ENCODE measurements at regions not wholly inside any gene's neighbourhood (a gene's known extent, or its start where the extent isn't known, plus 50 kb on each side); places are given as distances from the start of the nearest gene placed in this dataset.

DNA sequence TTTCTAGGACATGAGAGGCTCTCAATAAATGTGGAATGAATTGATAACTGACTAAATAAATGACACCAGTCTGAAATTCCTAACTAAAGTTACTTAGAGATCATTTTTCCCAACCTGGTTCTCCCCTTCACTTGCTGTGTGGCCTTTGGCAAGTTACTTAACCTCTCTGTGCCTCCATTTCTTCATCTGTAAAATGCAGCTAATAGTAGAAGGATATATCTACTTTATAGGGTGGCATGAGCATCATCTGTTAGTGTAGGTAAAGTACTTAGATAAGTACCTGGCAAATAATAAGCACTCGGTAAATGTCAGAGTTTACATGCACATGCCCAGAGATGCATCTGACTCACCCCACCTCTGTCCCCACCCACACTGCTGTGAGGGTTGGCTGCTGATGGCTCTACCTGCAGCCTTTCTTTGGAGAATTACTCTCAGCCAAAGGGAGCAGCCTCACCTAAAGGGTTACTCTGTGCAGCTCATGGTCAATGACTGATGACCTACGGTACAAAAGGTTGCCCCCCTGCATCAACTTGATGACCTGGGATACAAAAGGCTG, 139.3 kb downstream of the CHIC2 start:
- Histone ChIP-seq H3K4me1 (ENCODE audit: insufficient read depth) (no peaks in the 10 kb centered on the region), H2AFZ (no peak overlapping the region), H4K20me1 (ENCODE audit: insufficient read depth, poor library complexity, severe bottlenecking) (no peaks in the 10 kb centered on the region), H3K9me2 (replicated peaks; ENCODE audit: insufficient read depth) (no peaks in the 10 kb centered on the region), H3K9me3 (ENCODE audit: low read depth) (no peaks in the 10 kb centered on the region), H3K36me3 (replicated peaks; ENCODE audit: insufficient read depth, low read depth) (no peaks in the 10 kb centered on the region), H3K27ac (no peak overlapping the region), H3K4me2 (no peak overlapping the region), H3K4me3 (no peak overlapping the region), H3K79me2 (no peaks in the 10 kb centered on the region), H3K27me3 (no peaks in the 10 kb centered on the region)
- DNase-seq (ENCODE audit: low spot score) = no peak
- TF ChIP-seq CTCF (IDR thresholded peaks at IDR 0.05; ENCODE audit: poor library complexity) (no peak), EZH2phosphoT487 (IDR thresholded peaks at IDR 0.05; ENCODE audit: low read depth, severe bottlenecking, unreplicated experiment) (no peak), EZH2 (IDR thresholded peaks at IDR 0.05; ENCODE audit: borderline replicate concordance) (no peak)
- WGBS (ENCODE audit: low lambda C conversion rate, missing lambda C conversion rate) = 89% methylated on average over 2 of the region's 2 CpGs

- H3K4me3 ChIP-seq = no peak overlapping the region
- no peaks in the 10 kb centered on the region for H3K36me3 ChIP-seq (replicated peaks; ENCODE audit: insufficient read depth, low read depth)
- no peaks in the 10 kb centered on the region for H3K79me2 ChIP-seq
- H2AFZ ChIP-seq = no peak overlapping the region
- WGBS (ENCODE audit: low lambda C conversion rate, missing lambda C conversion rate) = 63% methylated on average over 7 of the region's 7 CpGs
- H3K4me1 ChIP-seq (ENCODE audit: insufficient read depth) = no peaks in the 10 kb centered on the region
- DNase-seq (ENCODE audit: low spot score) = no peak
- TF ChIP-seq EZH2phosphoT487 (IDR thresholded peaks at IDR 0.05; ENCODE audit: low read depth, severe bottlenecking, unreplicated experiment) = no peak
- TF ChIP-seq EZH2 (IDR thresholded peaks at IDR 0.05; ENCODE audit: borderline replicate concordance) = no peak
- TF ChIP-seq CTCF (IDR thresholded peaks at IDR 0.05; ENCODE audit: poor library complexity) = no peak
- no peak overlapping the region for H3K4me2 ChIP-seq
- H4K20me1 ChIP-seq (ENCODE audit: insufficient read depth, poor library complexity, severe bottlenecking) = no peaks in the 10 kb centered on the region
- H3K27me3 ChIP-seq = no peaks in the 10 kb centered on the region
- no peaks in the 10 kb centered on the region for H3K9me2 ChIP-seq (replicated peaks; ENCODE audit: insufficient read depth)
- no peaks in the 10 kb centered on the region for H3K9me3 ChIP-seq (ENCODE audit: low read depth)
- no peak overlapping the region for H3K27ac ChIP-seq
Measured at GRCh38 chr4:53924333-53925049, 139.9 kb downstream of the CHIC2 start.

- no peak for DNase-seq (ENCODE audit: low spot score)
- Histone ChIP-seq H3K4me2 (no peak overlapping the region), H3K79me2 (no peaks in the 10 kb centered on the region), H2AFZ (no peak overlapping the region), H3K9me3 (ENCODE audit: low read depth) (no peaks in the 10 kb centered on the region), H3K27me3 (no peaks in the 10 kb centered on the region), H3K27ac (no peak overlapping the region), H3K36me3 (replicated peaks; ENCODE audit: insufficient read depth, low read depth) (no peaks in the 10 kb centered on the region), H3K4me1 (ENCODE audit: insufficient read depth) (no peaks in the 10 kb centered on the region), H3K9me2 (replicated peaks; ENCODE audit: insufficient read depth) (no peaks in the 10 kb centered on the region), H3K4me3 (no peak overlapping the region), H4K20me1 (ENCODE audit: insufficient read depth, poor library complexity, severe bottlenecking) (no peaks in the 10 kb centered on the region)
- 54% methylated on average over 5 of the region's 5 CpGs for WGBS (ENCODE audit: low lambda C conversion rate, missing lambda C conversion rate)
- TF ChIP-seq CTCF (IDR thresholded peaks at IDR 0.05; ENCODE audit: poor library complexity) (no peak), EZH2 (IDR thresholded peaks at IDR 0.05; ENCODE audit: borderline replicate concordance) (no peak), EZH2phosphoT487 (IDR thresholded peaks at IDR 0.05; ENCODE audit: low read depth, severe bottlenecking, unreplicated experiment) (no peak)
Measured at GRCh38 chr4:53923921-53924320, 140.5 kb downstream of the CHIC2 start.

Measured in hepatocyte (in vitro differentiated cells).